Neural progenitor cell (in vitro differentiated cells): ENCODE measurements at regions not wholly inside any gene's neighbourhood (a gene's known extent, or its start where the extent isn't known, plus 50 kb on each side); places are given as distances from the start of the nearest gene placed in this dataset.
A peak's percentile ranks its signal among the peaks of the same experiment; 100 is the strongest.

Source experiments
- DNase-seq: peaks from one replicate; pipeline ENCODE4 v3.0.0-alpha.2; 2016; ENCODE audit warnings: low spot score
- H2AFZ ChIP-seq: fragments of 200-600 bp; sonication (generic); replicated peaks from 2 replicates; pipeline ENCODE4 v1.6.1; 2016; ENCODE audit warnings: antibody characterized with exemption
- H3F3A ChIP-seq: fragments of 200-600 bp; sonication (generic); 2 replicates; pipeline ENCODE4 v1.6.1; 2016; ENCODE audit warnings: antibody characterized with exemption, low read depth
- H3K27ac ChIP-seq: fragments of 200-600 bp; sonication (generic); 2 replicates; pipeline ENCODE4 v1.5.1; 2016; ENCODE audit warnings: mild to moderate bottlenecking
- H3K27me3 ChIP-seq: fragments of 200-600 bp; sonication (generic); 2 replicates; pipeline ENCODE4 v1.6.1; 2016; ENCODE audit warnings: mild to moderate bottlenecking, moderate library complexity
- H3K36me3 ChIP-seq: fragments of 200-600 bp; sonication (generic); 2 replicates; pipeline ENCODE4 v1.5.1; 2016
- H3K4me1 ChIP-seq: fragments of 200-600 bp; sonication (generic); 2 replicates; pipeline ENCODE4 v1.6.1; 2016; ENCODE audit warnings: mixed run types
- H3K4me2 ChIP-seq: fragments of 200-600 bp; sonication (generic); 2 replicates; pipeline ENCODE4 v1.6.1; 2016
- H3K4me3 ChIP-seq: fragments of 200-600 bp; sonication (generic); 2 replicates; pipeline ENCODE4 v1.5.1; 2016
- H3K79me2 ChIP-seq: fragments of 200-600 bp; sonication (generic); 2 replicates; pipeline ENCODE4 v1.6.1; 2016; ENCODE audit warnings: low read depth
- H3K9ac ChIP-seq: fragments of 200-600 bp; sonication (generic); 2 replicates; pipeline ENCODE4 v1.6.1; 2016
- H3K9me3 ChIP-seq: fragments of 200-600 bp; sonication (generic); 2 replicates; pipeline ENCODE4 v1.5.1; 2016; ENCODE audit warnings: low read depth
- H4K20me1 ChIP-seq: fragments of 200-600 bp; sonication (generic); 2 replicates; pipeline ENCODE4 v1.6.1; 2016; ENCODE audit warnings: low read depth
- H3K27ac Mint-ChIP-seq: 3 replicates; pipeline ENCODE4 v1.8.0; 2021; ENCODE audit warnings: mixed read lengths
- H3K27me3 Mint-ChIP-seq: 2 replicates; pipeline ENCODE4 v1.8.0; 2022; ENCODE audit warnings: low read depth, mild to moderate bottlenecking, inconsistent platforms, moderate library complexity, mixed read lengths; ENCODE audit not compliant: insufficient read depth
- H3K36me3 Mint-ChIP-seq: 3 replicates; pipeline ENCODE4 v1.8.0; 2021; ENCODE audit warnings: mixed read lengths
- H3K4me1 Mint-ChIP-seq: 3 replicates; pipeline ENCODE4 v1.8.0; 2021; ENCODE audit warnings: mixed read lengths
- H3K4me3 Mint-ChIP-seq: 3 replicates; pipeline ENCODE4 v1.8.0; 2021; ENCODE audit warnings: mild to moderate bottlenecking, moderate library complexity, mixed read lengths
- H3K9me3 Mint-ChIP-seq: 3 replicates; pipeline ENCODE4 v1.8.0; 2020; ENCODE audit warnings: mixed read lengths
- CTCF ChIP-seq: fragments of 200-600 bp; sonication (generic); IDR thresholded peaks from 2 replicates; pipeline ENCODE4 v1.5.1; 2017; ENCODE audit warnings: antibody characterized with exemption, mild to moderate bottlenecking
- EZH2 ChIP-seq: fragments of 200-600 bp; sonication (generic); IDR thresholded peaks from 2 replicates; pipeline ENCODE4 v1.6.1; 2017; ENCODE audit warnings: antibody characterized with exemption, mild to moderate bottlenecking, moderate library complexity
- EZH2phosphoT487 ChIP-seq: fragments of 200-600 bp; sonication (generic); IDR thresholded peaks from 2 replicates; pipeline ENCODE4 v1.6.1; 2017; ENCODE audit warnings: antibody characterized with exemption

DNA sequence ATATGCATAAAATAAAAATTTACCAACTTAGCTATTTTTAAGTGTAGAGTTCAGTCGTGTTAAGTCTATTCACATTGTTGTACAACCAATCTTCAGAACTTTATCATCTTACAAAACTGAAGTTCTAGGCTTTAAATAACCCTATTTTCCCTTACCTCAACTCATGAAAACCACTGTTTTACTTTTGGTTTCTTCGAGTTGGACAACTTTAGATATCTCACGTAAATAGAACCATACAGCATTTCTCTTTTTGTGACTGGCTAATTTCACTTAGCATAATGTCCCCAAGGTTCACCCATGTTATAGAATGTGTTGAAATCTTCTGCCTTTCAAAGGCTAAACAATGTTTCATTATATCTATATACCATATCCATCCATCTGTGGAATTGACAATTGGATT is 819.0 kb upstream of the ADGRL4 start:
- H3K4me1 ChIP-seq: no peaks in the 10 kb centered on the region
- Mint-ChIP-seq H3K9me3 (no peaks in the 10 kb centered on the region), H3K4me1 (no peaks in the 10 kb centered on the region)

DNA sequence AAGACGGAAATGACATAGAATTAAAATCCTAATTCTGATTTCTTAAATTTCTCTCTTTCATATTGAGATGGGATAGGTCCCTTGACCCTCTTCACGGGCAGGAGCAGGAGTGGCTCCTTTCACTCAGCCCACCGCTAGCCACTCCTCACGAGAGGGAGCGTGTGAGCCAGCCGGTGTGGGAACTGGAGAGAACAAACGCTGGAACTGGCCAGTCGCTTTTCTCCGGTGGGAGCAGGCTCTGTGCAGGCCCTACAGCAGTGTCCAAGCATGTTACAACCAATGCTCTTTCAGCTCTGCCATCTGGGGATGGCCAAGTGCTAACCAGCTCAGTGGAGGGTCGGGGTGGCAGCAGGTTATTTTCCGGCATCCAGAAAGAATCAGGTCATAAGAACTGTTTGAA is 815.5 kb upstream of the ADGRL4 start:
- Histone ChIP-seq H3F3A (no peaks in the 10 kb centered on the region), H3K27ac (no peak overlapping the region), H2AFZ (peak overlapping the region; percentile 17), H3K79me2 (no peaks in the 10 kb centered on the region), H3K4me2 (no peak overlapping the region), H3K36me3 (no peaks in the 10 kb centered on the region), H4K20me1 (no peaks in the 10 kb centered on the region), H3K4me3 (no peak overlapping the region), H3K4me1 (no peaks in the 10 kb centered on the region), H3K9me3 (no peaks in the 10 kb centered on the region), H3K27me3 (no peaks in the 10 kb centered on the region), H3K9ac (no peak overlapping the region)
- Mint-ChIP-seq H3K27me3 (no peaks in the 10 kb centered on the region), H3K4me1 (no peaks in the 10 kb centered on the region), H3K9me3 (no peaks in the 10 kb centered on the region), H3K4me3 (no peak overlapping the region), H3K36me3 (no peaks in the 10 kb centered on the region), H3K27ac (no peak overlapping the region)
- TF ChIP-seq EZH2 (no peak), EZH2phosphoT487 (no peak), CTCF (no peak)
- DNase-seq: no peak

More for the DNA sequence above, 819.0 kb upstream of the ADGRL4 start:
- no peaks in the 10 kb centered on the region for H3K27me3 ChIP-seq
- H3K36me3 ChIP-seq: no peaks in the 10 kb centered on the region
- TF ChIP-seq EZH2: no peak
- no peak for TF ChIP-seq EZH2phosphoT487
- no peak for TF ChIP-seq CTCF
- H3K36me3 Mint-ChIP-seq: no peaks in the 10 kb centered on the region
- H3K79me2 ChIP-seq: no peaks in the 10 kb centered on the region
- H3K9me3 ChIP-seq: no peaks in the 10 kb centered on the region
- no peaks in the 10 kb centered on the region for H4K20me1 ChIP-seq
- H3K4me3 ChIP-seq: no peak overlapping the region
- no peak for DNase-seq
- no peak overlapping the region for H2AFZ ChIP-seq
- H3K27me3 Mint-ChIP-seq: no peaks in the 10 kb centered on the region
- no peak overlapping the region for H3K9ac ChIP-seq
- no peak overlapping the region for H3K27ac Mint-ChIP-seq
- no peak overlapping the region for H3K4me2 ChIP-seq
- H3K27ac ChIP-seq: no peak overlapping the region
- H3K4me3 Mint-ChIP-seq: no peak overlapping the region
- H3F3A ChIP-seq: no peaks in the 10 kb centered on the region

GRCh38 chr1:79819140-79819539 is 812.6 kb upstream of the ADGRL4 start:
- no peak for DNase-seq
- no peaks in the 10 kb centered on the region for H3K36me3 ChIP-seq
- peaks cover 3% of the 10 kb centered on the region for H3K4me1 Mint-ChIP-seq
- no peaks in the 10 kb centered on the region for H3K36me3 Mint-ChIP-seq
- H2AFZ ChIP-seq: no peak overlapping the region
- H4K20me1 ChIP-seq: no peaks in the 10 kb centered on the region
- no peaks in the 10 kb centered on the region for H3K79me2 ChIP-seq
- H3F3A ChIP-seq: no peaks in the 10 kb centered on the region
- no peak overlapping the region for H3K27ac Mint-ChIP-seq
- no peaks in the 10 kb centered on the region for H3K27me3 ChIP-seq
- no peaks in the 10 kb centered on the region for H3K9me3 ChIP-seq
- H3K4me3 ChIP-seq: no peak overlapping the region
- no peak overlapping the region for H3K9ac ChIP-seq
- TF ChIP-seq EZH2phosphoT487 (no peak), CTCF (no peak), EZH2 (no peak)
- H3K27me3 Mint-ChIP-seq: no peaks in the 10 kb centered on the region
- no peak overlapping the region for H3K27ac ChIP-seq
- H3K4me3 Mint-ChIP-seq: no peak overlapping the region
- H3K9me3 Mint-ChIP-seq: no peaks in the 10 kb centered on the region
- H3K4me2 ChIP-seq: no peak overlapping the region
- H3K4me1 ChIP-seq: no peaks in the 10 kb centered on the region
